ENCODE measurements at regions not wholly inside any gene's neighbourhood (a gene's known extent, or its start where the extent isn't known, plus 50 kb on each side); places are given as distances from the start of the nearest gene placed in this dataset.

GRCh38 chr4:81704461-81704860, 232.8 kb upstream of the RASGEF1B start:
- FAIRE-seq (no peak), DNase-seq (ENCODE audit: low read depth in 1 of 2, low spot score in 2 of 2) (no peak)
- Histone ChIP-seq H2AFZ (ENCODE audit: low read length) (no peak overlapping the region), H3K79me1 (ENCODE audit: low read depth, low read length) (no peaks in the 10 kb centered on the region), H2BK15ac (ENCODE audit: low read length) (no peak overlapping the region), H2BK12ac (ENCODE audit: low read depth, low read length) (no peak overlapping the region), H3K4me1 (replicated peaks in 1 of 4; ENCODE audit: control insufficient read depth in 3 of 4, insufficient read depth in 4 of 4, low read length in 3 of 4) (no peaks in the 10 kb centered on the region), H2BK5ac (ENCODE audit: low read depth, low read length) (no peak overlapping the region), H2BK20ac (ENCODE audit: low read length) (no peak overlapping the region), H2AK5ac (ENCODE audit: low read depth, low read length) (no peak overlapping the region), H4K8ac (ENCODE audit: extremely low read depth, insufficient read depth, low read length) (no peak overlapping the region), H3K27me3 (replicated peaks in 1 of 4; ENCODE audit: control insufficient read depth in 3 of 4, extremely low read depth in 1 of 4, insufficient read depth in 3 of 4, low read length in 3 of 4) (peaks cover 0 to 1% (median 0%) of the 10 kb centered on the region in 4 experiments; a peak in 1 of 7 replicates), H4K5ac (ENCODE audit: insufficient read length, low read depth, low read length) (no peak overlapping the region), H4K91ac (replicated peaks; ENCODE audit: insufficient read length, low read length) (no peak overlapping the region), H3K14ac (ENCODE audit: insufficient read length) (no peak overlapping the region), H3K23me2 (ENCODE audit: low read depth, low read length) (no peaks in the 10 kb centered on the region), H3K9me3 (ENCODE audit: insufficient read depth in 2 of 2, low read depth in 1 of 2, low read length in 1 of 2) (no peaks in the 10 kb centered on the region), H3K79me2 (ENCODE audit: control insufficient read depth in 1 of 2, insufficient read depth in 2 of 2, low read length in 2 of 2) (no peaks in the 10 kb centered on the region), H3K56ac (replicated peaks; ENCODE audit: insufficient read length, low read depth, low read length) (no peak overlapping the region), H2BK120ac (replicated peaks; ENCODE audit: low read depth, low read length) (no peak overlapping the region), H3K4me3 (ENCODE audit: extremely low read depth in 1 of 4, insufficient read depth in 2 of 4, low read depth in 3 of 4, low read length in 4 of 4) (no peak overlapping the region), H4K20me1 (replicated peaks in 1 of 2; ENCODE audit: control insufficient read depth in 1 of 2, insufficient read depth in 2 of 2, low read length in 2 of 2) (no peaks in the 10 kb centered on the region), H3K23ac (ENCODE audit: insufficient read length) (no peak overlapping the region), H3K4ac (replicated peaks; ENCODE audit: insufficient read length, low read depth, low read length) (no peak overlapping the region), H3K4me2 (ENCODE audit: insufficient read depth in 1 of 2, low read depth in 2 of 2, low read length in 2 of 2) (no peak overlapping the region), H3K27ac (ENCODE audit: low read depth, low read length) (no peak overlapping the region), H3K18ac (ENCODE audit: extremely low read depth, low read length) (no peak overlapping the region), H3K9ac (replicated peaks in 1 of 4; ENCODE audit: extremely low read depth in 1 of 4, low read depth in 3 of 4, low read length in 3 of 4) (no peak overlapping the region), H3K36me3 (ENCODE audit: control insufficient read depth in 2 of 4, insufficient read depth in 4 of 4, low read length in 3 of 4) (no peaks in the 10 kb centered on the region)
- WGBS, 2 experiments (ENCODE audit: extremely low coverage in 1 of 2, insufficient coverage in 1 of 2, insufficient read length in 1 of 2, insufficient replicate concordance in 2 of 2, low coverage in 1 of 2, low lambda C conversion rate in 2 of 2, missing lambda C conversion rate in 1 of 2): 89% methylated on average over 2 of the region's 2 CpGs; no CpG with 5 or more reads in 1 of the 2 experiments
- no peak for TF ChIP-seq MAFK (IDR thresholded peaks at IDR 0.05; ENCODE audit: low read depth, low read length)
- no peak for TF ChIP-seq EP300 (IDR thresholded peaks at IDR 0.05; ENCODE audit: borderline replicate concordance in 1 of 2, low read depth in 2 of 2, low read length in 2 of 2)
- no peak for TF ChIP-seq EGR1 (IDR thresholded peaks at IDR 0.05; ENCODE audit: borderline replicate concordance, low read depth, low read length)
- TF ChIP-seq POU5F1 (IDR thresholded peaks at IDR 0.05; ENCODE audit: low read depth, low read length): no peak
- no peak for TF ChIP-seq CTBP2 (IDR thresholded peaks at IDR 0.05; ENCODE audit: borderline replicate concordance, insufficient read depth, insufficient read length, low read length)
- no peak for TF ChIP-seq RNF2 (IDR thresholded peaks at IDR 0.05; ENCODE audit: borderline replicate concordance, low read depth, low read length, missing control alignments, poor library complexity, severe bottlenecking)
- no peak for TF ChIP-seq EZH2 (IDR thresholded peaks at IDR 0.05; ENCODE audit: low read depth, low read length, severe bottlenecking)
- no peak for TF ChIP-seq KDM1A (IDR thresholded peaks at IDR 0.05; ENCODE audit: borderline replicate concordance, low read length)
- TF ChIP-seq ASH2L (IDR thresholded peaks at IDR 0.05; ENCODE audit: low read length): no peak
- TF ChIP-seq KDM4A (IDR thresholded peaks at IDR 0.05; ENCODE audit: low read depth, low read length, severe bottlenecking): no peak
- TF ChIP-seq BCL11A (IDR thresholded peaks at IDR 0.05; ENCODE audit: low read depth in 2 of 2, low read length in 2 of 2): no peak
- no peak for TF ChIP-seq TCF12 (IDR thresholded peaks at IDR 0.05; ENCODE audit: low read depth, low read length)
- POLR2A ChIA-PET (ENCODE audit: partially characterized antibody): no interaction called here
- CTCF ChIA-PET (ENCODE audit: partially characterized antibody): interaction anchor here (0.7 to 1.6 kb wide), 7 partner anchors 10 to 298 kb away, joined by 3 to 6 read pairs (median 4); partner anchors contain the start of gene RASGEF1B

Measured in H1 (cell line).